ENCODE measurements at regions not wholly inside any gene's neighbourhood (a gene's known extent, or its start where the extent isn't known, plus 50 kb on each side); places are given as distances from the start of the nearest gene placed in this dataset.

DNA sequence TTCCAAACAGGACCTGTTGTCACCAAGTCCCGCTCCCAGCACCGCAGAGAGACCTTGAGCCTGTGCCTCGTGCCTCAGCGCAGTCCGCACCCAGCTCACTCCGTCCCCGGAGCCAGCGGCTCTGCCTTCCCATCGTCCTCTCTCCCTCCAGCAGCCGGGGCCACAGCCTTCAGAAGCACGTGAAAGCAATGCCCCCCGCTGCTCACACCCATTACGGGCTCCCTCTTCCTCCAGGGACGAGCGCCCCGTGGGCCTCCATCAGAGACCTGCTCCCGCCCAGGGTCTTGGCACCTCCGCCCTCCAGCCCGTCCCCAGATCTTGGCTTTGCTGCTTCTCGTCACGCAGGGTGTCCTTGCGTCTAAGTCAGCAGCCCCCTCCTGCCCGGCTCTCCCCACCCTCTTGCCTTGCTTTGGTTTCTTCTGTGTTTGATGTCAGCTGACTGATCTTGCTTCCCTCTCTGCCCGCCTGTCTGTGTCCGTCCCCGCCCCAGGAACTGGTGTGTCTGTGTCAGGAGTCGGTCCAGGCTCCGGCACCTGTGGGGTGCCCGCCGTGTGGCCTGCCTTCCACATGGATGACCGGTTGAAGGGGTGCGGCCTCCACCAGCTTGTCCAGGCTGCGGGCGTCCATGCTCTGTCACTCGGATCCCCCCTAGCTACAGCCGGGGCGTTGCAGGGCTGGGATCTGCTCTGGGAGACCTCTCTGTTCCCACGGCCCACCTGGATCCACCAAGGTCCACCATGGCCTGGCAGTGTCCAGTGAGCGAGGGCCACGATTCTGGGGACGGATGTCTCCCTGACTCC, 61.9 kb downstream of the FOXL3 start:
- Histone ChIP-seq H3K4me3 (no peak overlapping the region), H3K4me1 (ENCODE audit: control insufficient read depth in 5 of 5, insufficient read depth in 5 of 5, low read length in 5 of 5) (peaks cover 0 to 16% (median 4%) of the 10 kb centered on the region in 5 donors), H3K27ac (ENCODE audit: low read depth in 1 of 2, low read length in 1 of 2) (peak overlapping the region in 1 of 2 donors; percentile 84), H3K27me3 (ENCODE audit: control insufficient read depth in 3 of 3, insufficient read depth in 3 of 3, low read length in 2 of 3) (no peaks in the 10 kb centered on the region), H3K9me3 (ENCODE audit: control insufficient read depth in 4 of 4, insufficient read depth in 3 of 4, low read length in 3 of 4) (no peaks in the 10 kb centered on the region), H3K36me3 (ENCODE audit: control insufficient read depth in 4 of 4, insufficient read depth in 4 of 4, low read length in 4 of 4) (no peaks in the 10 kb centered on the region), H3K9ac (ENCODE audit: insufficient read depth in 1 of 2, low read length in 2 of 2) (no peak overlapping the region)
- 55 to 61% methylated on average over 41 of the region's 41 CpGs for WGBS, 2 donors
- TF ChIP-seq, protein P1, sequence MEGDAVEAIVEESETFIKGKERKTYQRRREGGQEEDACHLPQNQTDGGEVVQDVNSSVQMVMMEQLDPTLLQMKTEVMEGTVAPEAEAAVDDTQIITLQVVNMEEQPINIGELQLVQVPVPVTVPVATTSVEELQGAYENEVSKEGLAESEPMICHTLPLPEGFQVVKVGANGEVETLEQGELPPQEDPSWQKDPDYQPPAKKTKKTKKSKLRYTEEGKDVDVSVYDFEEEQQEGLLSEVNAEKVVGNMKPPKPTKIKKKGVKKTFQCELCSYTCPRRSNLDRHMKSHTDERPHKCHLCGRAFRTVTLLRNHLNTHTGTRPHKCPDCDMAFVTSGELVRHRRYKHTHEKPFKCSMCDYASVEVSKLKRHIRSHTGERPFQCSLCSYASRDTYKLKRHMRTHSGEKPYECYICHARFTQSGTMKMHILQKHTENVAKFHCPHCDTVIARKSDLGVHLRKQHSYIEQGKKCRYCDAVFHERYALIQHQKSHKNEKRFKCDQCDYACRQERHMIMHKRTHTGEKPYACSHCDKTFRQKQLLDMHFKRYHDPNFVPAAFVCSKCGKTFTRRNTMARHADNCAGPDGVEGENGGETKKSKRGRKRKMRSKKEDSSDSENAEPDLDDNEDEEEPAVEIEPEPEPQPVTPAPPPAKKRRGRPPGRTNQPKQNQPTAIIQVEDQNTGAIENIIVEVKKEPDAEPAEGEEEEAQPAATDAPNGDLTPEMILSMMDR (IDR thresholded peaks at IDR 0.05; ENCODE audit: control extremely low read depth, extremely low read depth): no peak
- ATAC-seq (ENCODE audit: insufficient read depth, low FRiP score): no peak
- DNase-seq: no peak

DNA sequence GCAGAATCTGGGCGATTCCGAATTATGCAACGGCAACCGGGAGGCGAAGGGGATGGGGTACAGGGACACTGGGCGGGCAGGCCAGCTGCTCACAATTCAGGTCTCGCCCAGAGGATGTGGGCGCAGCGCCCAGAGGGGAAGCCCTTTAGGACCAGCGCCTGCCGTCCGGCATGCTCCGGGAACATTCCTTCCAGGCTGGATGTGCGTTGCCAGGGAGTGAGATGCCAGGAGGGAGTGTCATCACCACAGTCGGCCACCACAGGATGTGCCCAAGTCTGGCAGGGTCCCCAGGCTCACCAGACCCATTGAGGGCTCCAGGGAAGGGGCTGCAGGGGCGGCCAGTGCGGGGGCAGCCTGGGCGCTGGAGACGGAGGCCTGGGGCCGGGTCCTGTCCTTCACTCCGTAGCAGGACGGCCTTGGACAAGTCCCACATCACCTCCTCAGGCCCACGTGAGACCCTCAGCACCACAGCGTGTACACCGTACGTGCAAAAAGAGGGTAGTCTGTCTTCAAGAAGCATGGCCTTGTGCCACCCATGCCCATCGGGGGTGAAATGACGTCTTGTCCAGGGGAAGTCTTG, 63.9 kb downstream of the FOXL3 start:
- Histone ChIP-seq H3K4me1 (ENCODE audit: control insufficient read depth in 5 of 5, insufficient read depth in 5 of 5, low read length in 5 of 5) (peaks cover 0 to 16% (median 4%) of the 10 kb centered on the region in 5 donors), H3K9ac (ENCODE audit: insufficient read depth in 1 of 2, low read length in 2 of 2) (no peak overlapping the region)

DNA sequence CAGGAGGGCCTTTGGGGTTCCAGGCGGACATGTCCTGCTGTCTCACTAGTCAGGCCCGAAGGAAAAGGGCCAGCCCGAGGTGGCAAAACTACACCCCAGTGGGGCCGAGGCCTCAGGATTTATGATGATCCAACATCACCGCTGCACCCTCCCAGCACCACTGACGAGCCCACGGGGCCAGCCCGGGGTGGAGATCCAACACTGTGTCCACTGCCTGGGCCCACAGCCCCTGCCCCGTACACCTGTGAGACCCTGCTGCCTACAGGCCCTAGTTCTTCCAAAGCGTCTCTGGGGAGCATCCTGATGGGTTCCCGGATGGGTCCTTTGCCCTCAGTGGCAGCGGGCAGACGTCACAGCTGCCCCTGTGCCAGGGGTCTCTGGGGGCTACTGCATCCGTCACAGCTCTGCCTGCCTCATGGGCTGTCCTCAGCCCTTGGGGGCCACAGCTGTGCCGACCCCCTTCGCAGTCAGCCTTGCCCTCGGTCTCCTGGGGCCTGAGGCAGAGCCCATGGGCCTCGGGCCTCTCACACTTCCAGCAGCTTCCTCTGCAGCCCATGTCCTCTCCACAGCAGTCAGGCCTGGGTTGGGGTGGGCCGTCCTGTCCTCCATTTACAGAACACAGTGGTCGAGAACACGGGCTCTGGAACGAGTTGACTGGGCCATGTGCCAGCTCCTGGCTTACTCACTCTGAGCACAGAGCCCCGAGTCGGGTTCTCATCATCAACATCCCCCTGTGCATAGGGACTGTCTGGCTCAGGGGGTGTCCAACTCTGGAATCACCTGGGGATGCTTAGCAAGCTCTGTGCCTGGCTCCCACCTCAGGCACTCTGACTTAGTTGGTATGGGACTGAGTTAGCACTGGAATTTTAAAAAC, 64.9 kb downstream of the FOXL3 start:
- no peak overlapping the region for H3K4me3 ChIP-seq
- no peak overlapping the region for H3K9ac ChIP-seq (ENCODE audit: insufficient read depth in 1 of 2, low read length in 2 of 2)
- H3K9me3 ChIP-seq (ENCODE audit: control insufficient read depth in 4 of 4, insufficient read depth in 3 of 4, low read length in 3 of 4): peaks cover 0 to 3% (median 0%) of the 10 kb centered on the region in 4 donors
- H3K4me1 ChIP-seq (ENCODE audit: control insufficient read depth in 5 of 5, insufficient read depth in 5 of 5, low read length in 5 of 5): peaks cover 0 to 16% (median 0%) of the 10 kb centered on the region in 5 donors
- ATAC-seq (ENCODE audit: insufficient read depth, low FRiP score) (no peak), DNase-seq (no peak)
- H3K36me3 ChIP-seq (ENCODE audit: control insufficient read depth in 4 of 4, insufficient read depth in 4 of 4, low read length in 4 of 4): no peaks in the 10 kb centered on the region
- no peak overlapping the region for H3K27ac ChIP-seq (ENCODE audit: low read depth in 1 of 2, low read length in 1 of 2)
- no peaks in the 10 kb centered on the region for H3K27me3 ChIP-seq (ENCODE audit: control insufficient read depth in 3 of 3, insufficient read depth in 3 of 3, low read length in 2 of 3)
- 86 to 94% methylated on average over 24 of the region's 24 CpGs for WGBS, 2 donors
- TF ChIP-seq, protein P1 (IDR thresholded peaks at IDR 0.05; ENCODE audit: control extremely low read depth, extremely low read depth): no peak

More for the DNA sequence above, 63.9 kb downstream of the FOXL3 start:
- H3K9me3 ChIP-seq (ENCODE audit: control insufficient read depth in 4 of 4, insufficient read depth in 3 of 4, low read length in 3 of 4): peaks cover 0 to 3% (median 0%) of the 10 kb centered on the region in 4 donors
- WGBS, 2 donors: 77 to 79% methylated on average over 28 of the region's 28 CpGs
- no peak overlapping the region for H3K27ac ChIP-seq (ENCODE audit: low read depth in 1 of 2, low read length in 1 of 2)
- TF ChIP-seq, protein P1 (IDR thresholded peaks at IDR 0.05; ENCODE audit: control extremely low read depth, extremely low read depth): no peak
- H3K36me3 ChIP-seq (ENCODE audit: control insufficient read depth in 4 of 4, insufficient read depth in 4 of 4, low read length in 4 of 4): no peaks in the 10 kb centered on the region
- ATAC-seq (ENCODE audit: insufficient read depth, low FRiP score) (no peak), DNase-seq (no peak)
- H3K4me3 ChIP-seq: no peak overlapping the region
- H3K27me3 ChIP-seq (ENCODE audit: control insufficient read depth in 3 of 3, insufficient read depth in 3 of 3, low read length in 2 of 3): no peaks in the 10 kb centered on the region

Data from lung (tissue), 11 donors.